ENCODE measurements at regions not wholly inside any gene's neighbourhood (a gene's known extent, or its start where the extent isn't known, plus 50 kb on each side); places are given as distances from the start of the nearest gene placed in this dataset.

DNA sequence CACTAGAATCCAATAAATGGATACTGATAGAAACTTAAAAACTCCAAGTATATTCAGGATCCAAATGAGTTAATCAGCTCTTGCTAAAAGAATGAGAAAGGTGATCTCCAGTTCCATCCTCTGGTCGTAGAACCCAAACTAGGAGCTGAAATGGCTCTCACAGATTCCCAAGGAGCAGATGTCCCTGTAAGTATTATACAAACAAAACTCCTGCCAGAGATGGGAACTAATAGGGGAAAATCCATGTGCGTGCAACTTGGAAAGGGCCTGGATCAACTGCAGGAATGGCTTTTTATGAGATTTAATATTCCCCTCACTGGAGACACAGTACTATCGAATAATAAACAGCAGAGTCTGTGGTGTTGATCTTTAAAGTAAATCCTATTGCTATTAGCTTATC is 309.2 kb upstream of the TBX3 start:
- Histone ChIP-seq H2BK5ac (ENCODE audit: low read depth, low read length) (no peak overlapping the region), H3K18ac (ENCODE audit: extremely low read depth, low read length) (no peak overlapping the region), H3K4me1 (replicated peaks in 1 of 4; ENCODE audit: control insufficient read depth in 3 of 4, insufficient read depth in 4 of 4, low read length in 3 of 4) (peaks cover 0 to 3% (median 0%) of the 10 kb centered on the region in 4 experiments; a peak in 2 of 7 replicates), H4K91ac (replicated peaks; ENCODE audit: insufficient read length, low read length) (no peak overlapping the region), H3K4me3 (ENCODE audit: extremely low read depth in 1 of 4, insufficient read depth in 2 of 4, low read depth in 3 of 4, low read length in 4 of 4) (no peak overlapping the region), H3K4me2 (ENCODE audit: insufficient read depth in 1 of 2, low read depth in 2 of 2, low read length in 2 of 2) (no peak overlapping the region), H3K4ac (replicated peaks; ENCODE audit: insufficient read length, low read depth, low read length) (no peak overlapping the region), H2BK15ac (ENCODE audit: low read length) (no peak overlapping the region), H3K9ac (replicated peaks in 1 of 4; ENCODE audit: extremely low read depth in 1 of 4, low read depth in 3 of 4, low read length in 3 of 4) (no peak overlapping the region), H2AFZ (ENCODE audit: low read length) (no peak overlapping the region), H2BK12ac (ENCODE audit: low read depth, low read length) (no peak overlapping the region), H4K8ac (ENCODE audit: extremely low read depth, insufficient read depth, low read length) (no peak overlapping the region), H2AK5ac (ENCODE audit: low read depth, low read length) (no peak overlapping the region), H3K27ac (ENCODE audit: low read depth, low read length) (no peak overlapping the region), H3K79me2 (ENCODE audit: control insufficient read depth in 1 of 2, insufficient read depth in 2 of 2, low read length in 2 of 2) (no peaks in the 10 kb centered on the region), H3K9me3 (ENCODE audit: insufficient read depth in 2 of 2, low read depth in 1 of 2, low read length in 1 of 2) (peaks cover 9 to 12% of the 10 kb centered on the region in 2 experiments), H3K27me3 (replicated peaks in 1 of 4; ENCODE audit: control insufficient read depth in 3 of 4, extremely low read depth in 1 of 4, insufficient read depth in 3 of 4, low read length in 3 of 4) (no peaks in the 10 kb centered on the region), H2BK20ac (ENCODE audit: low read length) (no peak overlapping the region), H3K14ac (ENCODE audit: insufficient read length) (no peak overlapping the region), H3K36me3 (ENCODE audit: control insufficient read depth in 2 of 4, insufficient read depth in 4 of 4, low read length in 3 of 4) (no peaks in the 10 kb centered on the region), H3K23me2 (ENCODE audit: low read depth, low read length) (no peaks in the 10 kb centered on the region), H4K5ac (ENCODE audit: insufficient read length, low read depth, low read length) (no peak overlapping the region), H4K20me1 (replicated peaks in 1 of 2; ENCODE audit: control insufficient read depth in 1 of 2, insufficient read depth in 2 of 2, low read length in 2 of 2) (no peaks in the 10 kb centered on the region), H2BK120ac (replicated peaks; ENCODE audit: low read depth, low read length) (no peak overlapping the region), H3K23ac (ENCODE audit: insufficient read length) (no peak overlapping the region), H3K79me1 (ENCODE audit: low read depth, low read length) (no peaks in the 10 kb centered on the region), H3K56ac (replicated peaks; ENCODE audit: insufficient read length, low read depth, low read length) (no peak overlapping the region)
- no peak for DNase-seq (ENCODE audit: low read depth in 1 of 2, low spot score in 2 of 2)
- no peak for FAIRE-seq
- ChIA-PET POLR2A (ENCODE audit: partially characterized antibody) (no interaction called here), CTCF (ENCODE audit: partially characterized antibody) (interaction anchor here (1.2 kb wide), 1 partner anchor 925 kb away, joined by 3 read pairs; no protein-coding TSS in a partner anchor)
- WGBS, 2 experiments (ENCODE audit: extremely low coverage in 1 of 2, insufficient coverage in 1 of 2, insufficient read length in 1 of 2, insufficient replicate concordance in 2 of 2, low coverage in 1 of 2, low lambda C conversion rate in 2 of 2, missing lambda C conversion rate in 1 of 2): 83% methylated on average over 3 of the region's 3 CpGs; no CpG with 5 or more reads in 1 of the 2 experiments
- TF ChIP-seq HDAC6 (IDR thresholded peaks at IDR 0.05; ENCODE audit: low read depth, low read length) (no peak), USF2 (IDR thresholded peaks at IDR 0.05; ENCODE audit: low read length) (no peak), SAP30 (IDR thresholded peaks at IDR 0.05; ENCODE audit: insufficient read depth, insufficient replicate concordance, low read length) (no peak), BRCA1 (IDR thresholded peaks at IDR 0.05; ENCODE audit: low read depth, low read length) (no peak), SUZ12 (IDR thresholded peaks at IDR 0.05; ENCODE audit: low read length) (no peak), PHF8 (conservative IDR thresholded peaks at IDR 0.05; ENCODE audit: low read depth, low read length) (no peak), EGR1 (IDR thresholded peaks at IDR 0.05; ENCODE audit: borderline replicate concordance, low read depth, low read length) (no peak), CBX5 (IDR thresholded peaks at IDR 0.05; ENCODE audit: low read depth, low read length) (no peak), SIN3A (conservative IDR thresholded peaks at IDR 0.05 in 1 of 2, IDR thresholded peaks at IDR 0.05 in 1 of 2; ENCODE audit: low read depth in 1 of 2, low read length in 2 of 2) (no peak), CTCF (IDR thresholded peaks at IDR 0.05; ENCODE audit: control extremely low read depth in 1 of 3, insufficient read depth in 1 of 3, low read depth in 1 of 3, low read length in 3 of 3) (no peak), POLR2AphosphoS5 (IDR thresholded peaks at IDR 0.05; ENCODE audit: low read depth, low read length) (no peak)

All from H1 (cell line).